OCI-LY7 (cell line): ENCODE measurements at regions not wholly inside any gene's neighbourhood (a gene's known extent, or its start where the extent isn't known, plus 50 kb on each side); places are given as distances from the start of the nearest gene placed in this dataset.

Experiments
- EZH2phosphoT487 ChIP-seq: fragments of 200-600 bp; sonication (generic); IDR thresholded peaks from 2 replicates; pipeline ENCODE4 v1.6.1; 2018; ENCODE audit warnings: low read depth, borderline replicate concordance, mild to moderate bottlenecking, mixed run types, antibody characterized with exemption, low read length, moderate library complexity, mixed read lengths
- TF ChIP-seq, protein P1 (sequence below): fragments of 200-600 bp; sonication (generic); conservative IDR thresholded peaks from 2 replicates; pipeline ENCODE4 v1.5.1; 2014; ENCODE audit warnings: mild to moderate bottlenecking, antibody characterized with exemption, low read length, moderate library complexity, mixed read lengths

DNA sequence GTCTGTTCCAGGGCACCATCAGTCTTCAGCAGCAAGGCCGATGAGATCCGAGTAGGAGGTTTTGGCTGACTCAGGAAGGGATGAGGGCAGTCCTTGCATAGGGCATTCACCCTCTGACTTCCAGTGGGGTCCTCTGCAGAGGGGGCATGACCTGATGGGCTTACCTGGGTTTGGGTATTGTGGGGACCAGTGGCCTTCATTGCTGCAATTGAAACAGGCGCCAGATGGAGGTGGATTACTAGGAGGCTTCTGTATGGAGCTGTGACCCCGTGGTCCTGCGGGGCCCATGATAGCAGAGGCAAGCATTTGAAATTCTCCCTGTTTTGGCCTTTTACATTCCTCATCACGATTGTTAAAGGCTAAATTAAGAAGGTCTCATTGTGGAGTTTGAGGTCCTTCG is 2448.7 kb downstream of the TP53TG3F start:
- TF ChIP-seq, protein P1, sequence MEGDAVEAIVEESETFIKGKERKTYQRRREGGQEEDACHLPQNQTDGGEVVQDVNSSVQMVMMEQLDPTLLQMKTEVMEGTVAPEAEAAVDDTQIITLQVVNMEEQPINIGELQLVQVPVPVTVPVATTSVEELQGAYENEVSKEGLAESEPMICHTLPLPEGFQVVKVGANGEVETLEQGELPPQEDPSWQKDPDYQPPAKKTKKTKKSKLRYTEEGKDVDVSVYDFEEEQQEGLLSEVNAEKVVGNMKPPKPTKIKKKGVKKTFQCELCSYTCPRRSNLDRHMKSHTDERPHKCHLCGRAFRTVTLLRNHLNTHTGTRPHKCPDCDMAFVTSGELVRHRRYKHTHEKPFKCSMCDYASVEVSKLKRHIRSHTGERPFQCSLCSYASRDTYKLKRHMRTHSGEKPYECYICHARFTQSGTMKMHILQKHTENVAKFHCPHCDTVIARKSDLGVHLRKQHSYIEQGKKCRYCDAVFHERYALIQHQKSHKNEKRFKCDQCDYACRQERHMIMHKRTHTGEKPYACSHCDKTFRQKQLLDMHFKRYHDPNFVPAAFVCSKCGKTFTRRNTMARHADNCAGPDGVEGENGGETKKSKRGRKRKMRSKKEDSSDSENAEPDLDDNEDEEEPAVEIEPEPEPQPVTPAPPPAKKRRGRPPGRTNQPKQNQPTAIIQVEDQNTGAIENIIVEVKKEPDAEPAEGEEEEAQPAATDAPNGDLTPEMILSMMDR: no peak
- TF ChIP-seq EZH2phosphoT487: no peak
